Activated naive CD8-positive, alpha-beta T cell treated with anti-CD3 and anti-CD28 coated beads, Interleukin-2, amount 50 U/mL, for 16 hours (primary cell): ENCODE measurements at regions not wholly inside any gene's neighbourhood (a gene's known extent, or its start where the extent isn't known, plus 50 kb on each side); places are given as distances from the start of the nearest gene placed in this dataset.
"Not testable (repeated sequence)": the region's sequence is repeated elsewhere in the genome, so short reads cannot be mapped to it uniquely, and the experiment has no call there.

ENCODE experiments used
- DNase-seq: peaks from one replicate; pipeline ENCODE4 v3.0.0-alpha.2; 2020; ENCODE audit warnings: low read depth, low spot score

GRCh38 chr5:175347027-175347426, 97.0 kb downstream of the DRD1 start:
- no peak for DNase-seq

GRCh38 chr5:175344331-175345195, 99.4 kb downstream of the DRD1 start:
- no peak for DNase-seq

GRCh38 chr5:175343308-175343707, 100.7 kb downstream of the DRD1 start:
- DNase-seq: no peak

GRCh38 chr5:175340180-175340579, 103.8 kb downstream of the DRD1 start:
- DNase-seq: no peak

- DNase-seq: no peak
Observed at GRCh38 chr5:175337680-175338079, 106.3 kb downstream of the DRD1 start.

GRCh38 chr5:175336781-175337180, 107.2 kb downstream of the DRD1 start:
- DNase-seq: no peak

- no peak for DNase-seq
Observed at GRCh38 chr5:175335691-175336090, 108.3 kb downstream of the DRD1 start.

GRCh38 chr5:175331173-175332036, 112.6 kb downstream of the DRD1 start:
- DNase-seq: not testable (repeated sequence)

GRCh38 chr5:175329976-175330375, 114.0 kb downstream of the DRD1 start:
- DNase-seq: no peak

- DNase-seq: no peak
Observed at GRCh38 chr5:175328687-175329086, 115.3 kb downstream of the DRD1 start.

GRCh38 chr5:175328176-175328575, 115.8 kb downstream of the DRD1 start:
- DNase-seq: no peak

- DNase-seq: no peak
Observed at GRCh38 chr5:175325681-175326080, 118.3 kb downstream of the DRD1 start.

- no peak for DNase-seq
Observed at GRCh38 chr5:175321927-175322532, 122.0 kb downstream of the DRD1 start.

- no peak for DNase-seq
Observed at GRCh38 chr5:175319199-175319598, 124.8 kb downstream of the DRD1 start.

- no peak for DNase-seq
Observed at GRCh38 chr5:175317872-175318271, 126.1 kb downstream of the DRD1 start.

- DNase-seq: no peak
Observed at GRCh38 chr5:175309218-175309810, 134.7 kb downstream of the DRD1 start.

GRCh38 chr5:175308701-175309100, 135.3 kb downstream of the DRD1 start:
- DNase-seq: no peak

GRCh38 chr5:175306381-175306780, 137.6 kb downstream of the DRD1 start:
- DNase-seq: no peak

- no peak for DNase-seq
Observed at GRCh38 chr5:175305251-175305650, 138.7 kb downstream of the DRD1 start.

- DNase-seq: no peak
Observed at GRCh38 chr5:175290379-175290778, 153.6 kb downstream of the DRD1 start.

GRCh38 chr5:175288048-175288621, 155.8 kb downstream of the DRD1 start:
- no peak for DNase-seq
